Heart left ventricle (tissue), 16 donors: ENCODE measurements at regions not wholly inside any gene's neighbourhood (a gene's known extent, or its start where the extent isn't known, plus 50 kb on each side); places are given as distances from the start of the nearest gene placed in this dataset.

Experiments used
- ATAC-seq, 4 donors: fragments of 200-7000 bp; cut with Tn5 transposase; one replicate each; pipeline ENCODE4 v1.9.1; 2020 to 2022; ENCODE audit warnings: moderate library complexity in 4 of 4, mild to moderate bottlenecking in 3 of 4, moderate number of reproducible peaks in 1 of 4
- DNase-seq, 5 donors: peaks; one replicate each; pipeline ENCODE4 v3.0.0-alpha.2; 2020
- H3K27ac ChIP-seq, 12 donors: fragments of 200-600 bp; sonication (generic) in 4 of 12; one replicate each; pipeline versions ENCODE4 v1.5.0 to v1.8.0; 2016 to 2022; ENCODE audit warnings: mild to moderate bottlenecking in 2 of 12
- H3K27me3 ChIP-seq, 9 donors: fragments of 200-600 bp; sonication (generic) in 2 of 9; one replicate each; pipeline versions ENCODE4 v1.5.1 to v1.8.0; 2016 to 2022; ENCODE audit warnings: mild to moderate bottlenecking in 3 of 9
- H3K36me3 ChIP-seq, 9 donors: fragments of 200-600 bp; sonication (generic) in 2 of 9; one replicate each; pipeline versions ENCODE4 v1.5.0 to v1.8.0; 2018 to 2022; ENCODE audit warnings: mild to moderate bottlenecking in 2 of 9
- H3K4me1 ChIP-seq, 12 donors: fragments of 200-600 bp; sonication (generic) in 4 of 12; one replicate each; pipeline versions ENCODE4 v1.5.0 to v1.8.0; 2016 to 2022; ENCODE audit warnings: mild to moderate bottlenecking in 3 of 12
- H3K4me3 ChIP-seq, 12 donors: fragments of 200-600 bp; sonication (generic) in 4 of 12; one replicate each; pipeline versions ENCODE4 v1.5.0 to v1.8.0; 2017 to 2022; ENCODE audit warnings: mild to moderate bottlenecking in 9 of 12, moderate library complexity in 4 of 12
- H3K9me3 ChIP-seq, 12 donors: fragments of 200-600 bp; sonication (generic) in 4 of 12; one replicate each; pipeline versions ENCODE4 v1.5.0 to v1.8.0; 2016 to 2022; ENCODE audit warnings: mild to moderate bottlenecking in 1 of 12
- CTCF ChIP-seq, 12 donors: fragments of 200-600 bp; sonication (generic) in 4 of 12; IDR thresholded peaks; one replicate each; pipeline versions ENCODE4 v1.5.0 to v1.8.0; 2018 to 2022; ENCODE audit warnings: antibody characterized with exemption in 12 of 12, mild to moderate bottlenecking in 5 of 12
- POLR2A ChIP-seq, 2 donors: fragments of 450-650 bp; IDR thresholded peaks; one replicate each; pipeline ENCODE4 v1.6.1; 2017; ENCODE audit warnings: antibody characterized with exemption in 2 of 2, mild to moderate bottlenecking in 2 of 2, moderate library complexity in 2 of 2
- WGBS, 4 donors: extraction: QIAGEN DNeasy Blood & Tissue Kit in 2 of 4; methylation state at CpG; one replicate each; pipeline versions ENCODE4 v1.1.5 to v1.1.7; 2013 to 2018; 5-methylcytosine and 5-hydroxymethylcytosine counted together
- intact Hi-C, 10 donors: fragments of 100-400 bp; cut with DNase I; formaldehyde crosslinking; loops; one replicate each; pipeline versions ENCODE4 v1.11.1 to v1.14.2; 2022
- donor health status: ischemic (EF 13 %, LVEDD 7.1; RV severe dilation, severe dysfunction).
- donor health status: healthy with polysubstance abuse.
- donor health status: DM: no; HTN: yes; CAD: no.
- donor health status: DM: no; HTN: no; CAD: no.
- donor health status: ischemic (EF 25% LVEDD 6.9; RV normal size, moderate dysfunction).
- donor health status: ischemic (EF 25% LVEDD 5.7; RV mildly dilated, moderate dysfunction).
- donor health status: healthy.
- donor health status: DM: yes; HTN: yes; CAD: no.
- donor health status: ischemic (EF 35%, LVEDD 5.7; RV mildly dilated, moderate dysfunction).
- donor health status: nonischemic (EF 11% LVEDD 7.7; RV severe dilation, severe dysfunction).
- donor health status: DM: yes; HTN: yes; CAD: no.
- donor health status: PGD.
- donor health status: ischemic (EF 29% LVEDD 5.4; RV normal size, mild dysfunction).
- donor health status: nonischemic (EF 23%, LVEDD 6.1; RV moderate dilation, normal function).

DNA sequence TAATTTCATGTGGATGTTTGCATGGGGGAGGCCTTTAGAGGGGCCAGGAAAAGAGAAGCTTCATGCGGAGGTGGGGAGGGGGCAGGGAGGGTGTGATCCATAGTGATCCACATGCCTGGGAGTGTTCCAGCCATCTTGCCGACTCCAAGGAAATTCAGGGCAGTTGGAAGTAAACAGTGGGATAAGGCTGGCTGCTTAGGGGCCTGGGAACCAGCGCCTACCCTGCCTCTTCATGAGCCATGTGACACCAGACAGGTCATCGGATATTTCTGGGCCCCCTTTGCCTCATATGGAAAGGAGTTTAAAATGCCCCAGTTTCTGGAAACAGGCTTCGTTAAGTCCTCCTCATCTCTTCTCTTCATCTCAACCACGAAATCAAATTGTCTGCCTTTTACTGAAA lies 983.2 kb downstream of the BCL11B start:
- intact Hi-C loops: no loop called here
- no peak for ATAC-seq
- Histone ChIP-seq H3K36me3 (no peaks in the 10 kb centered on the region), H3K27ac (no peak overlapping the region), H3K4me3 (no peak overlapping the region), H3K9me3 (peaks cover 0 to 4% (median 0%) of the 10 kb centered on the region in 12 donors), H3K27me3 (no peaks in the 10 kb centered on the region), H3K4me1 (no peaks in the 10 kb centered on the region)
- DNase-seq: no peak
- TF ChIP-seq CTCF (IDR thresholded peaks at IDR 0.05) (no peak), POLR2A (IDR thresholded peaks at IDR 0.05) (no peak)
- WGBS, 4 donors: 76 to 81% (median 79%) methylated on average over 6 of the region's 6 CpGs

- ATAC-seq (no peak), DNase-seq (no peak)
- H3K27me3 ChIP-seq: no peaks in the 10 kb centered on the region
- TF ChIP-seq CTCF (IDR thresholded peaks at IDR 0.05): no peak
- TF ChIP-seq POLR2A (IDR thresholded peaks at IDR 0.05): no peak
- H3K36me3 ChIP-seq: no peaks in the 10 kb centered on the region
- 69 to 76% (median 74%) methylated on average over 4 of the region's 4 CpGs for WGBS, 4 donors
- no peak overlapping the region for H3K27ac ChIP-seq
- intact Hi-C loops: no loop called here
- H3K9me3 ChIP-seq: peaks cover 0 to 2% (median 0%) of the 10 kb centered on the region in 12 donors
- no peaks in the 10 kb centered on the region for H3K4me1 ChIP-seq
- no peak overlapping the region for H3K4me3 ChIP-seq
Observed at GRCh38 chr14:98290596-98290995, 981.4 kb downstream of the BCL11B start.

- intact Hi-C loops: no loop called here
- H3K27me3 ChIP-seq: peaks cover 0 to 5% (median 0%) of the 10 kb centered on the region in 9 donors
- TF ChIP-seq CTCF (IDR thresholded peaks at IDR 0.05): no peak
- TF ChIP-seq POLR2A (IDR thresholded peaks at IDR 0.05): no peak
- no peaks in the 10 kb centered on the region for H3K4me1 ChIP-seq
- DNase-seq (no peak), ATAC-seq (no peak)
- WGBS, 4 donors: 85 to 95% (median 92%) methylated on average over 2 of the region's 2 CpGs
- peaks cover 0 to 2% (median 0%) of the 10 kb centered on the region in 12 donors for H3K9me3 ChIP-seq
- no peak overlapping the region for H3K27ac ChIP-seq
- no peaks in the 10 kb centered on the region for H3K36me3 ChIP-seq
- no peak overlapping the region for H3K4me3 ChIP-seq
Observed at GRCh38 chr14:98292191-98292590, 979.8 kb downstream of the BCL11B start.

GRCh38 chr14:98293576-98293975 lies 978.4 kb downstream of the BCL11B start:
- DNase-seq (no peak), ATAC-seq (no peak)
- intact Hi-C loops: no loop called here
- Histone ChIP-seq H3K9me3 (no peaks in the 10 kb centered on the region), H3K36me3 (no peaks in the 10 kb centered on the region), H3K27ac (no peak overlapping the region), H3K27me3 (peaks cover 0 to 10% (median 0%) of the 10 kb centered on the region in 9 donors), H3K4me3 (no peak overlapping the region), H3K4me1 (no peaks in the 10 kb centered on the region)
- TF ChIP-seq CTCF (IDR thresholded peaks at IDR 0.05): no peak
- no peak for TF ChIP-seq POLR2A (IDR thresholded peaks at IDR 0.05)
- 73 to 81% (median 75%) methylated on average over 5 of the region's 5 CpGs for WGBS, 4 donors
